IMR-90 (cell line): ENCODE measurements at regions not wholly inside any gene's neighbourhood (a gene's known extent, or its start where the extent isn't known, plus 50 kb on each side); places are given as distances from the start of the nearest gene placed in this dataset.
"Not testable (repeated sequence)": the region's sequence is repeated elsewhere in the genome, so short reads cannot be mapped to it uniquely, and the experiment has no call there.

Experiments used
- ATAC-seq: fragments of 200-7000 bp; cut with Tn5 transposase; 2 replicates; pipeline ENCODE4 v1.9.1; 2020; ENCODE audit warnings: low read depth, mild to moderate bottlenecking, moderate library complexity
- BruUV-seq: library from RNA; stranded (reverse); fragments of 400-500 nt; replicated peaks from 2 replicates; lab custom pipeline; 2021; lab: Mats Ljungman, UMichigan
- CTCF ChIA-PET: fragments of 300-600 bp; formaldehyde crosslinking; extraction: SDS; loops from one replicate; lab custom pipeline; 2021; ENCODE audit warnings: antibody characterized with exemption; lab: Yijun Ruan, JAX
- POLR2A ChIA-PET: fragments of 300-600 bp; sonication (Branson Sonifier 250); formaldehyde crosslinking; loops from one replicate; lab custom pipeline; 2022; ENCODE audit warnings: antibody characterized with exemption; ENCODE audit not compliant: unreplicated experiment; lab: Charles Lee
- DNase-seq: peaks from one replicate; pipeline ENCODE4 v3.0.0; 2013
- H2AFZ ChIP-seq: replicated peaks from 2 replicates; pipeline ENCODE3; 2013; ENCODE audit warnings: low read length, mild to moderate bottlenecking; ENCODE audit not compliant: poor library complexity
- H2AK5ac ChIP-seq: 2 replicates; pipeline ENCODE4 v1.6.1; 2013; ENCODE audit warnings: low read depth, low read length, inconsistent platforms
- H2AK9ac ChIP-seq: replicated peaks from 2 replicates; pipeline ENCODE3; 2013; ENCODE audit warnings: mild to moderate bottlenecking, low read depth, low read length, moderate library complexity; ENCODE audit not compliant: poor library complexity
- H2BK120ac ChIP-seq: 2 replicates; pipeline ENCODE4 v1.6.1; 2013; ENCODE audit warnings: low read depth, low read length, inconsistent platforms
- H2BK15ac ChIP-seq: 3 replicates; pipeline ENCODE4 v1.6.1; 2013; ENCODE audit warnings: low read depth, low read length, inconsistent platforms
- H2BK20ac ChIP-seq: 2 replicates; pipeline ENCODE4 v1.6.1; 2013; ENCODE audit warnings: low read depth, mild to moderate bottlenecking, inconsistent platforms, low read length, moderate library complexity
- H2BK5ac ChIP-seq: 2 replicates; pipeline ENCODE4 v1.6.1; 2013; ENCODE audit warnings: mild to moderate bottlenecking, low read depth, low read length, inconsistent platforms; ENCODE audit not compliant: poor library complexity, severe bottlenecking
- H3K14ac ChIP-seq: replicated peaks from 2 replicates; pipeline ENCODE4 v1.6.1; 2013; ENCODE audit warnings: low read depth, low read length, inconsistent platforms
- H3K18ac ChIP-seq: 2 replicates; pipeline ENCODE4 v1.6.1; 2013; ENCODE audit warnings: low read depth, low read length, control low read depth
- H3K23ac ChIP-seq: 2 replicates; pipeline ENCODE4 v1.6.1; 2013; ENCODE audit warnings: low read depth, low read length, inconsistent platforms
- H3K27ac ChIP-seq: 2 replicates; pipeline ENCODE4 v1.5.1; 2013; ENCODE audit warnings: mild to moderate bottlenecking, control low read depth, low read length; ENCODE audit not compliant: insufficient read depth
- H3K27me3 ChIP-seq: 2 replicates; pipeline ENCODE4 v1.6.1; 2013; ENCODE audit warnings: low read length; ENCODE audit not compliant: control insufficient read depth, insufficient read depth
- H3K36me3 ChIP-seq: 2 replicates; pipeline ENCODE4 v1.6.1; 2013; ENCODE audit warnings: low read length, mixed read lengths; ENCODE audit not compliant: control insufficient read depth, insufficient read depth
- H3K4ac ChIP-seq: 2 replicates; pipeline ENCODE4 v1.6.1; 2013; ENCODE audit warnings: low read depth, low read length, inconsistent platforms
- H3K4me1 ChIP-seq: 2 replicates; pipeline ENCODE4 v1.6.1; 2013; ENCODE audit warnings: low read length, mixed read lengths; ENCODE audit not compliant: control insufficient read depth, insufficient read depth
- H3K4me2 ChIP-seq: 2 replicates; pipeline ENCODE4 v1.6.1; 2013; ENCODE audit warnings: low read depth, mild to moderate bottlenecking, control low read depth, low read length, moderate library complexity
- H3K4me3 ChIP-seq: 2 replicates; pipeline ENCODE4 v1.5.1; 2013; ENCODE audit warnings: low read depth, mild to moderate bottlenecking, control low read depth, low read length, moderate library complexity; ENCODE audit not compliant: insufficient read depth
- H3K56ac ChIP-seq: 2 replicates; pipeline ENCODE4 v1.6.1; 2013; ENCODE audit warnings: low read length, inconsistent platforms; ENCODE audit not compliant: insufficient read depth; ENCODE audit errors: extremely low read depth
- H3K79me1 ChIP-seq, 2 experiments: 2 replicates each; pipeline ENCODE4 v1.6.1; 2013; ENCODE audit warnings: low read length in 2 of 2, inconsistent platforms in 1 of 2, low read depth in 1 of 2
- H3K9ac ChIP-seq: 2 replicates; pipeline ENCODE4 v1.6.1; 2013; ENCODE audit warnings: low read depth, low read length, control low read depth
- H3K9me1 ChIP-seq: 2 replicates; pipeline ENCODE4 v1.6.1; 2013; ENCODE audit warnings: low read length, inconsistent platforms; ENCODE audit not compliant: insufficient read depth
- H3K9me3 ChIP-seq: 2 replicates; pipeline ENCODE4 v1.6.1; 2013; ENCODE audit warnings: low read length; ENCODE audit not compliant: control insufficient read depth, insufficient read depth
- H4K20me1 ChIP-seq: 2 replicates; pipeline ENCODE4 v1.6.1; 2013; ENCODE audit warnings: low read length, inconsistent platforms; ENCODE audit not compliant: insufficient read depth
- H4K5ac ChIP-seq: 2 replicates; pipeline ENCODE4 v1.6.1; 2013; ENCODE audit warnings: mild to moderate bottlenecking, low read depth, low read length, control low read depth
- H4K8ac ChIP-seq, 2 experiments: 2 replicates each; pipeline ENCODE4 v1.6.1; 2013; ENCODE audit warnings: low read depth in 2 of 2, low read length in 2 of 2, control low read depth in 1 of 2, inconsistent platforms in 1 of 2
- H4K91ac ChIP-seq: 2 replicates; pipeline ENCODE4 v1.6.1; 2013; ENCODE audit warnings: low read depth, low read length, inconsistent platforms; ENCODE audit not compliant: insufficient read depth
- CEBPB ChIP-seq: IDR thresholded peaks from 2 replicates; pipeline ENCODE4 v1.6.1; 2012; ENCODE audit warnings: low read depth, low read length, improper control_type of control experiment
- CHD1 ChIP-seq: IDR thresholded peaks from 2 replicates; pipeline ENCODE4 v1.6.1; 2012; ENCODE audit warnings: low read depth, low read length, improper control_type of control experiment
- NFE2L2 ChIP-seq: fragments of 150-350 bp; IDR thresholded peaks from 2 replicates; pipeline ENCODE4 v1.6.1; 2016; ENCODE audit warnings: low read depth, mild to moderate bottlenecking, low read length
- RFX5 ChIP-seq: IDR thresholded peaks from 2 replicates; pipeline ENCODE4 v1.8.0; 2012; ENCODE audit warnings: low read depth, mild to moderate bottlenecking, low read length, moderate library complexity
- USF2 ChIP-seq: fragments of 150-350 bp; IDR thresholded peaks from 2 replicates; pipeline ENCODE4 v1.6.1; 2017; ENCODE audit warnings: mild to moderate bottlenecking, antibody characterized with exemption, low read length, low read depth
- WGBS, 2 experiments: methylation state at CpG; one replicate each; pipeline versions ENCODE4 v1.1.5 to v1.1.7; 2013; ENCODE audit warnings: missing lambda C conversion rate in 2 of 2; ENCODE audit not compliant: insufficient read length in 1 of 2; ENCODE audit errors: extremely low coverage in 2 of 2; 5-methylcytosine and 5-hydroxymethylcytosine counted together
- dilution Hi-C: fragments of 300-500 bp; cut with HindIII; formaldehyde crosslinking; loops from one replicate; pipeline ENCODE4 v1.14.3; 2018; ENCODE audit warnings: low sequenced_read_pairs; ENCODE audit not compliant: unreplicated experiment
- in situ Hi-C: fragments of 300-500 bp; cut with MboI; formaldehyde crosslinking; loops from 3 replicates; pipeline ENCODE4 v1.14.3; 2019; ENCODE audit warnings: low sequenced_read_pairs, inconsistent platforms, mixed read lengths
- intact Hi-C: fragments of 100-400 bp; cut with micrococcal nuclease; formaldehyde crosslinking; loops from 2 replicates; pipeline ENCODE4 v1.10.0; 2022

- Histone ChIP-seq H3K23ac (no peak overlapping the region), H3K4me3 (no peak overlapping the region), H2BK15ac (no peak overlapping the region), H2BK5ac (no peak overlapping the region), H3K4me2 (no peak overlapping the region), H3K79me1 (no peaks in the 10 kb centered on the region), H2AK5ac (no peak overlapping the region), H3K18ac (no peak overlapping the region), H4K5ac (no peak overlapping the region), H3K9me3 (no peaks in the 10 kb centered on the region), H4K8ac (no peak overlapping the region), H3K4ac (no peak overlapping the region), H3K56ac (no peak overlapping the region), H3K27ac (no peak overlapping the region), H2BK120ac (no peak overlapping the region), H3K14ac (no peak overlapping the region), H4K91ac (no peak overlapping the region), H3K9ac (no peak overlapping the region), H3K4me1 (no peaks in the 10 kb centered on the region), H3K27me3 (no peaks in the 10 kb centered on the region), H4K20me1 (no peaks in the 10 kb centered on the region), H3K9me1 (no peaks in the 10 kb centered on the region), H3K36me3 (no peaks in the 10 kb centered on the region), H2AK9ac (no peak overlapping the region), H2AFZ (no peak overlapping the region), H2BK20ac (no peak overlapping the region)
- ATAC-seq (no peak), DNase-seq (no peak)
- POLR2A ChIA-PET = no interaction called here
- in situ Hi-C loops (no loop called here), intact Hi-C loops (no loop called here), dilution Hi-C loops (no loop called here)
- BruUV-seq = no TSS peak
- TF ChIP-seq CEBPB (no peak), NFE2L2 (no peak), USF2 (no peak), CHD1 (no peak), RFX5 (no peak)
- CTCF ChIA-PET = no interaction called here
- WGBS, 2 experiments = no CpG with 5 or more reads among the region's 3 CpGs
These were observed 98.0 kb upstream of the NR5A2 start for GRCh38 chr1:199929556-199929955.

GRCh38 chr1:199930067-199930466, 97.4 kb upstream of the NR5A2 start:
- H3K4me1 ChIP-seq, H3K14ac ChIP-seq, H2AK9ac ChIP-seq, BruUV-seq, H3K36me3 ChIP-seq, H2AK5ac ChIP-seq, H3K4me2 ChIP-seq, H4K20me1 ChIP-seq, H2BK120ac ChIP-seq, H2BK20ac ChIP-seq, POLR2A ChIA-PET, CTCF ChIA-PET, DNase-seq, H3K23ac ChIP-seq, H3K9ac ChIP-seq, H3K79me1 ChIP-seq, H3K4me3 ChIP-seq, ATAC-seq, H2BK5ac ChIP-seq, in situ Hi-C loops, H3K56ac ChIP-seq, H4K5ac ChIP-seq, H3K18ac ChIP-seq, H2BK15ac ChIP-seq, H3K4ac ChIP-seq, H2AFZ ChIP-seq, H4K8ac ChIP-seq, H3K9me1 ChIP-seq, H3K27me3 ChIP-seq, dilution Hi-C loops, intact Hi-C loops, H3K9me3 ChIP-seq, H4K91ac ChIP-seq, H3K27ac ChIP-seq: not testable (repeated sequence)
- WGBS, 2 experiments = 80% methylated on average over 1 of the region's 5 CpGs; no CpG with 5 or more reads in 1 of the 2 experiments
